OCI-LY7 (cell line): ENCODE measurements at regions not wholly inside any gene's neighbourhood (a gene's known extent, or its start where the extent isn't known, plus 50 kb on each side); places are given as distances from the start of the nearest gene placed in this dataset.

Experiments used
- BruUV-seq: library from RNA; stranded (reverse); fragments of 400-500 nt; replicated peaks from 2 replicates; lab custom pipeline; 2021; lab: Mats Ljungman, UMichigan
- CTCF ChIA-PET: fragments of 300-600 bp; sonication (Branson Sonifier 250); formaldehyde crosslinking; loops from one replicate; lab custom pipeline; 2022; ENCODE audit warnings: antibody characterized with exemption; ENCODE audit not compliant: unreplicated experiment; lab: Charles Lee
- POLR2A ChIA-PET: fragments of 300-600 bp; sonication (Branson Sonifier 250); formaldehyde crosslinking; loops from one replicate; lab custom pipeline; 2022; ENCODE audit warnings: antibody characterized with exemption; lab: Charles Lee
- DNase-seq: peaks from one replicate; pipeline ENCODE4 v3.0.0-alpha.2; 2015; ENCODE audit warnings: low spot score
- H2AFZ ChIP-seq: fragments of 200-600 bp; sonication (generic), shearing (Covaris generic); 2 replicates; pipeline ENCODE4 v1.6.1; 2014; ENCODE audit warnings: mild to moderate bottlenecking, antibody characterized with exemption, low read length, moderate library complexity
- H3K27ac ChIP-seq: fragments of 200-600 bp; sonication (generic); 2 replicates; pipeline ENCODE4 v1.5.1; 2014; ENCODE audit warnings: mixed run types, low read depth, mild to moderate bottlenecking, moderate library complexity, low read length, inconsistent platforms; ENCODE audit not compliant: poor library complexity, severe bottlenecking
- H3K36me3 ChIP-seq: fragments of 200-600 bp; sonication (generic); 2 replicates; pipeline ENCODE4 v1.6.1; 2014; ENCODE audit warnings: mild to moderate bottlenecking, antibody characterized with exemption, low read length, moderate library complexity, mixed read lengths; ENCODE audit not compliant: insufficient read depth
- H3K4me1 ChIP-seq: fragments of 200-600 bp; sonication (generic); 2 replicates; pipeline ENCODE4 v1.5.1; 2014; ENCODE audit warnings: mild to moderate bottlenecking, low read length; ENCODE audit not compliant: insufficient read depth, poor library complexity, severe bottlenecking
- H3K4me2 ChIP-seq: fragments of 200-600 bp; sonication (generic); 2 replicates; pipeline ENCODE4 v1.6.1; 2014; ENCODE audit warnings: mild to moderate bottlenecking, low read length
- H3K4me3 ChIP-seq: fragments of 200-600 bp; sonication (generic); 2 replicates; pipeline ENCODE4 v1.5.1; 2014; ENCODE audit warnings: mild to moderate bottlenecking, low read depth, low read length; ENCODE audit not compliant: poor library complexity, severe bottlenecking
- H3K79me2 ChIP-seq: fragments of 200-600 bp; sonication (generic); 2 replicates; pipeline ENCODE4 v1.6.1; 2016; ENCODE audit warnings: low read depth, mild to moderate bottlenecking, low read length, moderate library complexity, mixed read lengths; ENCODE audit not compliant: insufficient read depth
- H3K9me2 ChIP-seq: fragments of 200-600 bp; sonication (generic); 2 replicates; pipeline ENCODE4 v1.6.1; 2016; ENCODE audit warnings: mild to moderate bottlenecking, low read length, mixed read lengths; ENCODE audit not compliant: insufficient read depth
- H3K9me3 ChIP-seq: fragments of 200-600 bp; sonication (generic); 2 replicates; pipeline ENCODE4 v1.6.1; 2014; ENCODE audit warnings: mild to moderate bottlenecking, mixed run types, low read length, mixed read lengths
- H4K20me1 ChIP-seq: fragments of 200-600 bp; sonication (generic); 2 replicates; pipeline ENCODE4 v1.6.1; 2014; ENCODE audit warnings: mild to moderate bottlenecking, antibody characterized with exemption, low read length, moderate library complexity, mixed read lengths; ENCODE audit not compliant: insufficient read depth
- EZH2phosphoT487 ChIP-seq: fragments of 200-600 bp; sonication (generic); IDR thresholded peaks from 2 replicates; pipeline ENCODE4 v1.6.1; 2018; ENCODE audit warnings: low read depth, borderline replicate concordance, mild to moderate bottlenecking, mixed run types, antibody characterized with exemption, low read length, moderate library complexity, mixed read lengths
- intact Hi-C: fragments of 100-400 bp; cut with micrococcal nuclease; formaldehyde crosslinking; loops from one replicate; pipeline ENCODE4 v1.10.0; 2022; ENCODE audit not compliant: unreplicated experiment
- TF ChIP-seq, protein P1 (sequence below): fragments of 200-600 bp; sonication (generic); conservative IDR thresholded peaks from 2 replicates; pipeline ENCODE4 v1.5.1; 2014; ENCODE audit warnings: mild to moderate bottlenecking, antibody characterized with exemption, low read length, moderate library complexity, mixed read lengths

DNA sequence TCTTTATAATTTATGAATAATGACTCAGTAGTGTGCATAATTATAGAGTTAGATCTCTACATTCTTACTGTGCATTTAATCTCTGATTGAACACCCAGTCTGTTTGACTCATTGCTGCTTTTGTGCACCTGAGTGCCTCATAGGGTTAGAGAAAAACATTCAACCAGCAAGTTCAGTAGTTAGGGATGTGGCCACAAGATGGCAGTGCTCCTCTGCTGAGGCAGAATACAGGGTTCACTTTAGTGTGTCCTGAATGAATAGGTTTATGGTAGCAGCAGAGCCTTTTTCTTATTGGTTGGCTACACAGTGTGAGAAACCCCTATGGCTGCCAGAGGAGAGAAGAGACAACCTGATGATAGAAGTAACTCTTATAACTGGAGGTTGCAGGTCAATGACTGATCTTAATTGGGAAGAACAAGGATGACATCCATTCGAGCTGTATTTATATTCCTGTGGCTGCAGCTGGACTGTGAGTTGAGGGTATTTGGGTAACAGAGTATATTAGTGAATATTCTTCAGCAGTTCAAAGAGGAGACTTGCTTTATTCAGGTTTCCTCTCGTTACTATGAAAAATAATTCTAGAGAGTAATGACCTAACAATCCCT, 194.9 kb upstream of the OR4E1 start:
- ChIA-PET POLR2A (no interaction called here), CTCF (interaction anchor here (1.1 kb wide), 1 partner anchor 65 kb away, joined by 3 read pairs; no protein-coding TSS in a partner anchor)
- no peaks in the 10 kb centered on the region for H3K79me2 ChIP-seq
- H4K20me1 ChIP-seq = no peaks in the 10 kb centered on the region
- H3K4me1 ChIP-seq = no peaks in the 10 kb centered on the region
- intact Hi-C loops = no loop called here
- no peak overlapping the region for H3K4me2 ChIP-seq
- H3K9me3 ChIP-seq = no peaks in the 10 kb centered on the region
- no peaks in the 10 kb centered on the region for H3K36me3 ChIP-seq
- no peak overlapping the region for H3K4me3 ChIP-seq
- no peak overlapping the region for H3K27ac ChIP-seq
- peak; percentile 69 for DNase-seq
- no peaks in the 10 kb centered on the region for H3K9me2 ChIP-seq
- no peak overlapping the region for H2AFZ ChIP-seq
- no TSS peak for BruUV-seq
- TF ChIP-seq EZH2phosphoT487 = no peak
- TF ChIP-seq, protein P1, sequence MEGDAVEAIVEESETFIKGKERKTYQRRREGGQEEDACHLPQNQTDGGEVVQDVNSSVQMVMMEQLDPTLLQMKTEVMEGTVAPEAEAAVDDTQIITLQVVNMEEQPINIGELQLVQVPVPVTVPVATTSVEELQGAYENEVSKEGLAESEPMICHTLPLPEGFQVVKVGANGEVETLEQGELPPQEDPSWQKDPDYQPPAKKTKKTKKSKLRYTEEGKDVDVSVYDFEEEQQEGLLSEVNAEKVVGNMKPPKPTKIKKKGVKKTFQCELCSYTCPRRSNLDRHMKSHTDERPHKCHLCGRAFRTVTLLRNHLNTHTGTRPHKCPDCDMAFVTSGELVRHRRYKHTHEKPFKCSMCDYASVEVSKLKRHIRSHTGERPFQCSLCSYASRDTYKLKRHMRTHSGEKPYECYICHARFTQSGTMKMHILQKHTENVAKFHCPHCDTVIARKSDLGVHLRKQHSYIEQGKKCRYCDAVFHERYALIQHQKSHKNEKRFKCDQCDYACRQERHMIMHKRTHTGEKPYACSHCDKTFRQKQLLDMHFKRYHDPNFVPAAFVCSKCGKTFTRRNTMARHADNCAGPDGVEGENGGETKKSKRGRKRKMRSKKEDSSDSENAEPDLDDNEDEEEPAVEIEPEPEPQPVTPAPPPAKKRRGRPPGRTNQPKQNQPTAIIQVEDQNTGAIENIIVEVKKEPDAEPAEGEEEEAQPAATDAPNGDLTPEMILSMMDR = peak; percentile 94

DNA sequence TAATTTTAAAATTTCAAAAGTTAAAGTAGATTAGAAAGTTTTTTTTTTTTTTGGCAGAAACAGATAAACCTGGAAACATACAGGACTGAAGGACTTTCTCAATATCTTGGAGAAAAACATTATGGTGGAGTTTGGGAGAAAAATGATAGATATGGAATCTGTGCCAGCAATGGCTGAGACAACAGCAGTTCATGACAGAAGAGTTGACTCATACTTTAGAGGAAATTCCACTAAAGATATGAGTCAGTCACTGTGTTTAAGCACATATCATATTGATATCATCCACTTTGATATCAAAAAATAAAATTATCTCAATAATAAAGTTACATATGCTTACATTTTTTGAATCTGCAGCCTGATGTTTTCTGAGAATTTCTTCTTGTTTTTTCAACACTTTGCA, 193.9 kb upstream of the OR4E1 start:
- no peaks in the 10 kb centered on the region for H3K79me2 ChIP-seq
- no peak overlapping the region for H3K4me3 ChIP-seq
- no peak for TF ChIP-seq EZH2phosphoT487
- H2AFZ ChIP-seq = no peak overlapping the region
- H3K4me2 ChIP-seq = no peak overlapping the region
- CTCF ChIA-PET = no interaction called here
- no peaks in the 10 kb centered on the region for H3K9me3 ChIP-seq
- no peaks in the 10 kb centered on the region for H3K4me1 ChIP-seq
- H3K27ac ChIP-seq = no peak overlapping the region
- POLR2A ChIA-PET = no interaction called here
- no peak for DNase-seq
- no peaks in the 10 kb centered on the region for H3K36me3 ChIP-seq
- H4K20me1 ChIP-seq = no peaks in the 10 kb centered on the region
- no peaks in the 10 kb centered on the region for H3K9me2 ChIP-seq
- intact Hi-C loops = no loop called here
- BruUV-seq = no TSS peak

DNA sequence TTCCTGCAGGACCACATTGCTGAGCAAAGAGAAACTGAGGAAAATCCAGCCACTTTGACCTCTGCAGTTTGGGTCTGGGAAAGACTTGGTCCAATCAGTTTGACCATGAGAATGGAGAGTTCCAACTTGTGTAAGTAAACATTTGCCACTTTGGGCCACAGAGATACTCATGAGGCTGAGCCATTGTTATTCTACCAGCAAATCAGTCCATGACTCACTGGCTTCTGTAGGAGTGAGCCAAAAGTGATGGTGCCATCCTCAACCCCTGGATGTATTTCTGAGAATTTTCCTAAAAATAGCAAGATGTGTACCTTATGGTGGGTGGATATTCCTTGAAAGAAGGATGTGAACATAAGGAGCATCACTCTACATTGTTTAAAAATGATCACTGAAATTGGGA, 192.9 kb upstream of the OR4E1 start:
- no peaks in the 10 kb centered on the region for H3K9me2 ChIP-seq
- ChIA-PET CTCF (no interaction called here), POLR2A (no interaction called here)
- no peak overlapping the region for H3K4me2 ChIP-seq
- no peaks in the 10 kb centered on the region for H3K79me2 ChIP-seq
- no peaks in the 10 kb centered on the region for H4K20me1 ChIP-seq
- H3K36me3 ChIP-seq = no peaks in the 10 kb centered on the region
- H3K4me1 ChIP-seq = no peaks in the 10 kb centered on the region
- H3K27ac ChIP-seq = no peak overlapping the region
- no peak overlapping the region for H3K4me3 ChIP-seq
- TF ChIP-seq EZH2phosphoT487 = no peak
- TF ChIP-seq, protein P1 = no peak
- no TSS peak for BruUV-seq
- H3K9me3 ChIP-seq = no peaks in the 10 kb centered on the region
- no peak for DNase-seq
- intact Hi-C loops = no loop called here
- no peak overlapping the region for H2AFZ ChIP-seq
